ENCODE measurements at regions not wholly inside any gene's neighbourhood (a gene's known extent, or its start where the extent isn't known, plus 50 kb on each side); places are given as distances from the start of the nearest gene placed in this dataset.
A peak's percentile ranks its signal among the peaks of the same experiment; 100 is the strongest.

DNA sequence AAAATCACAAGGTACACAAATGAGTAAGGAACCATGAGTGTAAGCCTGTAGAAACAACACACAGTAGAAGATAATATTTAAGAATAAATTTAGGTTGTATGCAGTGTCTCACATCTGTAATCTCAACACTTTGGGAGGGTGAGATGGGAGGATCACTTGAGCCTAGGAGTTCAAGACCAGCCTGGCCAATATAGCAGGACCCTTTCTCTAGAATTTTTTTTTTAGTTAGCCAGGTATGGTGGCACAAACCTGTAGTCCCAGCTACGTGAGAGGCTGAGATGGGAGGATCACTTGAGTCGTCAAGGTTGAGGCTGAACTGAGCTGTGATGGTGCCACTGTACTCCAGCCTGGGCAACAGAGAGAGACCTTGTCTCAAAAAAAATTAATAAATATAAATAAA lies 401.2 kb upstream of the RORB start:
- peaks cover 11% of the 10 kb centered on the region; the same call in 1 of the 2 replicates for H3K79me2 ChIP-seq (replicated peaks; ENCODE audit: insufficient read depth)
- Mint-ChIP-seq H3K36me3 (ENCODE audit: low read depth) (peaks cover 96% of the 10 kb centered on the region), H3K9me3 (peaks cover 69% of the 10 kb centered on the region), H3K27me3 (ENCODE audit: insufficient read depth, low read depth, poor library complexity) (peaks cover 48% of the 10 kb centered on the region), H3K4me1 (peaks cover 28% of the 10 kb centered on the region), H3K4me3 (no peak overlapping the region), H3K27ac (no peak overlapping the region)
- ATAC-seq (no peak), DNase-seq (ENCODE audit: low spot score) (no peak)
- peaks cover 17% of the 10 kb centered on the region for H3K4me1 ChIP-seq (ENCODE audit: insufficient read depth)
- H2AFZ ChIP-seq = no peak overlapping the region
- H4K20me1 ChIP-seq (replicated peaks; ENCODE audit: insufficient read depth) = peaks cover 4% of the 10 kb centered on the region; the same call in 1 of the 2 replicates
- H3K27ac ChIP-seq (ENCODE audit: low read depth) = peak overlapping the region; percentile 18; the same call in 1 of the 2 replicates
- peaks cover 8% of the 10 kb centered on the region; the same call in 1 of the 2 replicates for H3F3A ChIP-seq (replicated peaks; ENCODE audit: low read depth)
- H3K4me3 ChIP-seq = no peak overlapping the region
- TF ChIP-seq EZH2 (IDR thresholded peaks at IDR 0.05; ENCODE audit: low read depth, unreplicated experiment) (no peak), POLR2AphosphoS5 (IDR thresholded peaks at IDR 0.05; ENCODE audit: low read depth) (peak; percentile 31; the same call in 1 of the 2 replicates), EZH2phosphoT487 (IDR thresholded peaks at IDR 0.05; ENCODE audit: unreplicated experiment) (no peak), JUNB (IDR thresholded peaks at IDR 0.05; ENCODE audit: unreplicated experiment) (no peak), ZNF114 (CRISPR knock-in tag; IDR thresholded peaks at IDR 0.05) (no peak)
- peaks cover 26% of the 10 kb centered on the region; the same call in 1 of the 2 replicates for H3K36me3 ChIP-seq (ENCODE audit: insufficient read depth)
- H3K9me2 ChIP-seq (ENCODE audit: insufficient read depth) = no peaks in the 10 kb centered on the region
- no peaks in the 10 kb centered on the region for H3K27me3 ChIP-seq (ENCODE audit: insufficient read depth)
- H3K4me2 ChIP-seq = no peak overlapping the region

DNA sequence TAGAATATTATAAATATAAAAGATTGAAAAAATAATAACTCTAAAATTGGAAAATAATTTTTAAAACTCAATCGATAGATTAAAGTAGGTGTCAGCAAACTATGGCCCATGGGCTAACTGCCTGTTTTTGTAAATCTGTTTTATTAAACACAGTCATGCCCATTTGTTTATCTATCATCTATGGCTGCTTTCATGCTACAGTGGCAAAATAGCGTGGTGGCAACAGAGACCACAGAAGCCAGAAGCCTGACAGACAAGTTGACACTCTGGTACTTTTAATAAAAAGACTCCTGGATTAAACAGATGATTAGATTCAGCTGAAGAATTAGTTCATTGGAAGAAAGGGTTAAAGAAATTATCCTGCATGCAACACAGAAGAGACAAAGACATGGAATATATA lies 400.7 kb upstream of the RORB start:
- Mint-ChIP-seq H3K27ac (no peak overlapping the region), H3K36me3 (ENCODE audit: low read depth) (peaks cover 96% of the 10 kb centered on the region), H3K4me3 (no peak overlapping the region), H3K4me1 (peaks cover 23% of the 10 kb centered on the region), H3K9me3 (peaks cover 71% of the 10 kb centered on the region), H3K27me3 (ENCODE audit: insufficient read depth, low read depth, poor library complexity) (peaks cover 43% of the 10 kb centered on the region)
- peaks cover 17% of the 10 kb centered on the region for H3K4me1 ChIP-seq (ENCODE audit: insufficient read depth)
- no peaks in the 10 kb centered on the region for H3K9me2 ChIP-seq (ENCODE audit: insufficient read depth)
- H3K27ac ChIP-seq (ENCODE audit: low read depth) = no peak overlapping the region
- DNase-seq (ENCODE audit: low spot score) = no peak
- H3K4me3 ChIP-seq = no peak overlapping the region
- no peak for TF ChIP-seq CREB1 (CRISPR knock-in tag; IDR thresholded peaks at IDR 0.05; ENCODE audit: low read depth)
- TF ChIP-seq EZH2 (IDR thresholded peaks at IDR 0.05; ENCODE audit: low read depth, unreplicated experiment) = no peak
- TF ChIP-seq, protein P1, sequence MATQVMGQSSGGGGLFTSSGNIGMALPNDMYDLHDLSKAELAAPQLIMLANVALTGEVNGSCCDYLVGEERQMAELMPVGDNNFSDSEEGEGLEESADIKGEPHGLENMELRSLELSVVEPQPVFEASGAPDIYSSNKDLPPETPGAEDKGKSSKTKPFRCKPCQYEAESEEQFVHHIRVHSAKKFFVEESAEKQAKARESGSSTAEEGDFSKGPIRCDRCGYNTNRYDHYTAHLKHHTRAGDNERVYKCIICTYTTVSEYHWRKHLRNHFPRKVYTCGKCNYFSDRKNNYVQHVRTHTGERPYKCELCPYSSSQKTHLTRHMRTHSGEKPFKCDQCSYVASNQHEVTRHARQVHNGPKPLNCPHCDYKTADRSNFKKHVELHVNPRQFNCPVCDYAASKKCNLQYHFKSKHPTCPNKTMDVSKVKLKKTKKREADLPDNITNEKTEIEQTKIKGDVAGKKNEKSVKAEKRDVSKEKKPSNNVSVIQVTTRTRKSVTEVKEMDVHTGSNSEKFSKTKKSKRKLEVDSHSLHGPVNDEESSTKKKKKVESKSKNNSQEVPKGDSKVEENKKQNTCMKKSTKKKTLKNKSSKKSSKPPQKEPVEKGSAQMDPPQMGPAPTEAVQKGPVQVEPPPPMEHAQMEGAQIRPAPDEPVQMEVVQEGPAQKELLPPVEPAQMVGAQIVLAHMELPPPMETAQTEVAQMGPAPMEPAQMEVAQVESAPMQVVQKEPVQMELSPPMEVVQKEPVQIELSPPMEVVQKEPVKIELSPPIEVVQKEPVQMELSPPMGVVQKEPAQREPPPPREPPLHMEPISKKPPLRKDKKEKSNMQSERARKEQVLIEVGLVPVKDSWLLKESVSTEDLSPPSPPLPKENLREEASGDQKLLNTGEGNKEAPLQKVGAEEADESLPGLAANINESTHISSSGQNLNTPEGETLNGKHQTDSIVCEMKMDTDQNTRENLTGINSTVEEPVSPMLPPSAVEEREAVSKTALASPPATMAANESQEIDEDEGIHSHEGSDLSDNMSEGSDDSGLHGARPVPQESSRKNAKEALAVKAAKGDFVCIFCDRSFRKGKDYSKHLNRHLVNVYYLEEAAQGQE (IDR thresholded peaks at IDR 0.05; ENCODE audit: unreplicated experiment) = no peak
- TF ChIP-seq POLR2AphosphoS5 (IDR thresholded peaks at IDR 0.05; ENCODE audit: low read depth) = 0 out of 2 replicates have a peak, but pooled peaks have one; percentile 14
- no peak for TF ChIP-seq ZNF114 (CRISPR knock-in tag; IDR thresholded peaks at IDR 0.05)
- no peak for TF ChIP-seq JUNB (IDR thresholded peaks at IDR 0.05; ENCODE audit: unreplicated experiment)
- no peak for TF ChIP-seq NANOG (IDR thresholded peaks at IDR 0.05; ENCODE audit: borderline replicate concordance)
- peaks cover 4% of the 10 kb centered on the region; the same call in 1 of the 2 replicates for H4K20me1 ChIP-seq (replicated peaks; ENCODE audit: insufficient read depth)
- no peaks in the 10 kb centered on the region for H3K27me3 ChIP-seq (ENCODE audit: insufficient read depth)
- no peak overlapping the region for H2AFZ ChIP-seq
- no peak overlapping the region for H3K4me2 ChIP-seq
- no peak for ATAC-seq
- H3F3A ChIP-seq (replicated peaks; ENCODE audit: low read depth) = peaks cover 8% of the 10 kb centered on the region; the same call in 1 of the 2 replicates
- peaks cover 11% of the 10 kb centered on the region; the same call in 1 of the 2 replicates for H3K79me2 ChIP-seq (replicated peaks; ENCODE audit: insufficient read depth)
- peaks cover 31% of the 10 kb centered on the region; the same call in 1 of the 2 replicates for H3K36me3 ChIP-seq (ENCODE audit: insufficient read depth)
